Activated CD4-positive, alpha-beta T cell treated with anti-CD3 and anti-CD28 coated beads for 36 hours (primary cell): ENCODE measurements at regions not wholly inside any gene's neighbourhood (a gene's known extent, or its start where the extent isn't known, plus 50 kb on each side); places are given as distances from the start of the nearest gene placed in this dataset.

Source experiments
- ATAC-seq: fragments of 200-7000 bp; cut with Tn5 transposase; one replicate; pipeline ENCODE4 v1.10.0; 2021; ENCODE audit warnings: mild to moderate bottlenecking, moderate library complexity
- CTCF ChIA-PET: fragments of 350-600 bp; sonication (Branson Sonifier 250); formaldehyde crosslinking; loops from one replicate; lab custom pipeline; 2021; ENCODE audit warnings: antibody characterized with exemption; lab: Charles Lee
- POLR2A ChIA-PET: fragments of 350-600 bp; sonication (Branson Sonifier 250); formaldehyde crosslinking; loops from one replicate; lab custom pipeline; 2021; ENCODE audit warnings: antibody characterized with exemption, inconsistent platforms; lab: Charles Lee
- DNase-seq: peaks from one replicate; pipeline ENCODE4 v3.0.0-alpha.2; 2020
- H3K27ac Mint-ChIP-seq: one replicate; pipeline ENCODE4 v1.8.0; 2021; ENCODE audit warnings: mixed read lengths
- H3K27me3 Mint-ChIP-seq: one replicate; pipeline ENCODE4 v1.8.0; 2021; ENCODE audit warnings: mixed read lengths
- H3K36me3 Mint-ChIP-seq: one replicate; pipeline ENCODE4 v1.8.0; 2021; ENCODE audit warnings: low read depth, mixed read lengths
- H3K4me1 Mint-ChIP-seq: one replicate; pipeline ENCODE4 v1.8.0; 2021; ENCODE audit warnings: mixed read lengths
- H3K4me3 Mint-ChIP-seq: one replicate; pipeline ENCODE4 v1.8.0; 2021; ENCODE audit warnings: mild to moderate bottlenecking, moderate library complexity, mixed read lengths
- H3K9me3 Mint-ChIP-seq: one replicate; pipeline ENCODE4 v1.8.0; 2021; ENCODE audit warnings: low read depth, mixed read lengths
- intact Hi-C, 2 experiments: fragments of 100-400 bp; cut with DNase I in 1 of 2; cut with micrococcal nuclease in 1 of 2; formaldehyde crosslinking; loops; one replicate each; pipeline versions ENCODE4 v1.14.2 to v1.15.1; 2022 to 2024; cut with DNase I, micrococcal nuclease

- Mint-ChIP-seq H3K9me3 (no peaks in the 10 kb centered on the region), H3K4me1 (no peaks in the 10 kb centered on the region), H3K27ac (no peak overlapping the region), H3K27me3 (peaks cover 22% of the 10 kb centered on the region), H3K36me3 (no peaks in the 10 kb centered on the region), H3K4me3 (no peak overlapping the region)
- POLR2A ChIA-PET: no interaction called here
- ATAC-seq (no peak), DNase-seq (no peak)
- CTCF ChIA-PET: no interaction called here
- intact Hi-C loops: no loop called here
Measured at GRCh38 chr3:44032487-44032886, 209.2 kb upstream of the TOPAZ1 start.

- no peaks in the 10 kb centered on the region for H3K36me3 Mint-ChIP-seq
- ChIA-PET POLR2A (no interaction called here), CTCF (interaction anchor here (0.5 kb wide), 1 partner anchor 337 kb away, joined by 3 read pairs; no protein-coding TSS in a partner anchor)
- no peak overlapping the region for H3K27ac Mint-ChIP-seq
- H3K4me3 Mint-ChIP-seq: no peak overlapping the region
- ATAC-seq (no peak), DNase-seq (no peak)
- H3K9me3 Mint-ChIP-seq: no peaks in the 10 kb centered on the region
- H3K4me1 Mint-ChIP-seq: no peaks in the 10 kb centered on the region
- intact Hi-C loops: no loop called here
- peaks cover 20% of the 10 kb centered on the region for H3K27me3 Mint-ChIP-seq
Measured at GRCh38 chr3:44033123-44033522, 208.6 kb upstream of the TOPAZ1 start.

GRCh38 chr3:44036850-44037249 lies 204.8 kb upstream of the TOPAZ1 start:
- H3K36me3 Mint-ChIP-seq: no peaks in the 10 kb centered on the region
- peaks cover 13% of the 10 kb centered on the region for H3K27me3 Mint-ChIP-seq
- intact Hi-C loops: no loop called here
- DNase-seq (no peak), ATAC-seq (no peak)
- no peaks in the 10 kb centered on the region for H3K9me3 Mint-ChIP-seq
- POLR2A ChIA-PET: no interaction called here
- no peaks in the 10 kb centered on the region for H3K4me1 Mint-ChIP-seq
- CTCF ChIA-PET: no interaction called here
- H3K27ac Mint-ChIP-seq: no peak overlapping the region
- no peak overlapping the region for H3K4me3 Mint-ChIP-seq

- CTCF ChIA-PET: interaction anchor here (0.5 to 0.8 kb wide), 3 partner anchors 19 to 666 kb away, joined by 3 to 4 read pairs (median 3); no protein-coding TSS in a partner anchor
- H3K4me3 Mint-ChIP-seq: no peak overlapping the region
- intact Hi-C loops: no loop called here
Measured at GRCh38 chr3:44039006-44039405, 202.7 kb upstream of the TOPAZ1 start.

GRCh38 chr3:44041726-44042125 lies 200.0 kb upstream of the TOPAZ1 start:
- ChIA-PET POLR2A (no interaction called here), CTCF (no interaction called here)
- Mint-ChIP-seq H3K4me3 (no peak overlapping the region), H3K9me3 (no peaks in the 10 kb centered on the region), H3K27me3 (peaks cover 9% of the 10 kb centered on the region), H3K4me1 (no peaks in the 10 kb centered on the region), H3K36me3 (no peaks in the 10 kb centered on the region), H3K27ac (no peak overlapping the region)
- DNase-seq: no peak
- intact Hi-C loops: no loop called here
- ATAC-seq: no peak

More at GRCh38 chr3:44039006-44039405, 202.7 kb upstream of the TOPAZ1 start:
- Mint-ChIP-seq H3K27ac (no peak overlapping the region), H3K9me3 (no peaks in the 10 kb centered on the region), H3K4me1 (no peaks in the 10 kb centered on the region), H3K27me3 (peaks cover 5% of the 10 kb centered on the region), H3K36me3 (no peaks in the 10 kb centered on the region)
- DNase-seq (no peak), ATAC-seq (no peak)
- POLR2A ChIA-PET: no interaction called here

GRCh38 chr3:44042772-44043171 lies 198.9 kb upstream of the TOPAZ1 start:
- ChIA-PET POLR2A (no interaction called here), CTCF (no interaction called here)
- intact Hi-C loops: no loop called here
- no peak for ATAC-seq
- H3K27ac Mint-ChIP-seq: no peak overlapping the region
- H3K9me3 Mint-ChIP-seq: no peaks in the 10 kb centered on the region
- peaks cover 9% of the 10 kb centered on the region for H3K27me3 Mint-ChIP-seq
- no peak for DNase-seq
- H3K36me3 Mint-ChIP-seq: no peaks in the 10 kb centered on the region
- no peak overlapping the region for H3K4me3 Mint-ChIP-seq
- no peaks in the 10 kb centered on the region for H3K4me1 Mint-ChIP-seq

- intact Hi-C loops: no loop called here
- ATAC-seq (peak; percentile 44), DNase-seq (peak; percentile 46)
- ChIA-PET CTCF (interaction anchor here (0.6 kb wide), 1 partner anchor 47 kb away, joined by 3 read pairs; no protein-coding TSS in a partner anchor), POLR2A (no interaction called here)
- peaks cover 11% of the 10 kb centered on the region for H3K27me3 Mint-ChIP-seq
- H3K27ac Mint-ChIP-seq: no peak overlapping the region
- no peaks in the 10 kb centered on the region for H3K9me3 Mint-ChIP-seq
- H3K4me3 Mint-ChIP-seq: no peak overlapping the region
- no peaks in the 10 kb centered on the region for H3K4me1 Mint-ChIP-seq
- H3K36me3 Mint-ChIP-seq: no peaks in the 10 kb centered on the region
Measured at GRCh38 chr3:44045476-44046275, 196.0 kb upstream of the TOPAZ1 start.

- Mint-ChIP-seq H3K27ac (no peak overlapping the region), H3K4me1 (no peaks in the 10 kb centered on the region), H3K27me3 (peaks cover 15% of the 10 kb centered on the region), H3K4me3 (no peak overlapping the region), H3K36me3 (no peaks in the 10 kb centered on the region), H3K9me3 (no peaks in the 10 kb centered on the region)
- ChIA-PET CTCF (no interaction called here), POLR2A (no interaction called here)
- intact Hi-C loops: no loop called here
- DNase-seq: no peak
- ATAC-seq: no peak
Measured at GRCh38 chr3:44047796-44048195, 193.9 kb upstream of the TOPAZ1 start.

GRCh38 chr3:44048196-44048924 lies 193.3 kb upstream of the TOPAZ1 start:
- ChIA-PET CTCF (no interaction called here), POLR2A (no interaction called here)
- no peak for DNase-seq
- ATAC-seq: no peak
- Mint-ChIP-seq H3K9me3 (no peaks in the 10 kb centered on the region), H3K27me3 (peaks cover 15% of the 10 kb centered on the region), H3K27ac (no peak overlapping the region), H3K36me3 (no peaks in the 10 kb centered on the region), H3K4me1 (no peaks in the 10 kb centered on the region), H3K4me3 (no peak overlapping the region)
- intact Hi-C loops: no loop called here

GRCh38 chr3:44048949-44049348 lies 192.7 kb upstream of the TOPAZ1 start:
- H3K27ac Mint-ChIP-seq: no peak overlapping the region
- CTCF ChIA-PET: no interaction called here
- POLR2A ChIA-PET: no interaction called here
- ATAC-seq (no peak), DNase-seq (no peak)
- intact Hi-C loops: no loop called here
- H3K4me3 Mint-ChIP-seq: no peak overlapping the region
- H3K27me3 Mint-ChIP-seq: peaks cover 15% of the 10 kb centered on the region
- no peaks in the 10 kb centered on the region for H3K4me1 Mint-ChIP-seq
- no peaks in the 10 kb centered on the region for H3K36me3 Mint-ChIP-seq
- no peaks in the 10 kb centered on the region for H3K9me3 Mint-ChIP-seq

GRCh38 chr3:44050101-44050500 lies 191.6 kb upstream of the TOPAZ1 start:
- Mint-ChIP-seq H3K4me3 (no peak overlapping the region), H3K27ac (no peak overlapping the region), H3K9me3 (no peaks in the 10 kb centered on the region), H3K4me1 (no peaks in the 10 kb centered on the region), H3K27me3 (peaks cover 12% of the 10 kb centered on the region), H3K36me3 (no peaks in the 10 kb centered on the region)
- ChIA-PET CTCF (interaction anchor here (0.6 kb wide), 1 partner anchor 117 kb away, joined by 3 read pairs; no protein-coding TSS in a partner anchor), POLR2A (interaction anchor here (0.6 kb wide), 1 partner anchor 600 kb away, joined by 3 read pairs; no protein-coding TSS in a partner anchor)
- ATAC-seq (no peak), DNase-seq (no peak)
- intact Hi-C loops: no loop called here
